Choroid plexus epithelial cell (primary cell): ENCODE measurements at regions not wholly inside any gene's neighbourhood (a gene's known extent, or its start where the extent isn't known, plus 50 kb on each side); places are given as distances from the start of the nearest gene placed in this dataset.

Experiments
- DNase-seq: peaks from one replicate; pipeline ENCODE4 v3.0.0-alpha.2; 2010; ENCODE audit warnings: low read depth
- H3K4me3 ChIP-seq: 2 replicates; pipeline ENCODE4 v1.5.1; 2011; ENCODE audit warnings: low read depth, mild to moderate bottlenecking, control low read depth, low read length, moderate library complexity
- CTCF ChIP-seq: conservative IDR thresholded peaks from 2 replicates; pipeline ENCODE4 v1.5.1; 2011; ENCODE audit warnings: low read depth, mild to moderate bottlenecking, control low read depth, inconsistent platforms, low read length, moderate library complexity

DNA sequence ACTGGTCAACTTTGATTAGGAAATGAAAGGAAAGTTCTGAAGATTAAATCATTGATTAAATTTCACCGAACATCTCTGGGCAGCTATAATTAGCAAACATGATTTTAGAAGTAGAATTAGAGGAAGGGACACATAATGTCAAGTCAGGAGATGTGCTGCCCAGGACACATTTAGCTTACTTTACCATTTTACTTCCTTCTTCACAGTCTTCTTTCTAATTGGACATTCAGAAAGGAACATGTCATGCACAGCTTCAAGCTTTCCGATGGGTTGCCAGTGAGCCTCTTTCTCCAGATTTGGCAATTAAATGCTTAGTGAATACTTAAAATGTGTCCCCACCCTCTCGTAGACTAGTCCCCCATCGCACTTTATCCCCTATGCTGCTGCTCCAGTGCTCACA lies 234.7 kb downstream of the FAM76B start:
- DNase-seq, result no peak
- H3K4me3 ChIP-seq, result no peak overlapping the region
- TF ChIP-seq CTCF, result no peak

DNA sequence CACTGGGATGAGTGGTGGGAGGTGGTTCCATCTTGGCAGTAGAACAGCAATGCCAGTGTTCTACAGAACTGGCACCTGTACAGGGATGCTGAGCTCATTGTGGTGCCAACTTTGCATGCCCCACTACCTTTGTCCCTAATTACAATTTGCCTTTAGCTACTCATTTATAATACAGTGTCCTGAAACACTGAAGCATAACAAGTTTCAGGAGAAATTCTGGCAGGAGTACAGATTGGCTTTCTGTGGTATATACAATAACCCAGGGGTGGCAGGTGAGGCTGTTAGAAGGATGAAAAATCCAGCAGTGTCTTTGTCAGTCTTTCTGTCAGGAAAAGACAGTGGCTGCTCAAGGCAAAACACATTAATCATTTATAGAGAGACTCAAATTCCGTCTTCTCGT lies 240.3 kb downstream of the FAM76B start:
- TF ChIP-seq CTCF, result no peak
- no peak for DNase-seq
- H3K4me3 ChIP-seq, result no peak overlapping the region

DNA sequence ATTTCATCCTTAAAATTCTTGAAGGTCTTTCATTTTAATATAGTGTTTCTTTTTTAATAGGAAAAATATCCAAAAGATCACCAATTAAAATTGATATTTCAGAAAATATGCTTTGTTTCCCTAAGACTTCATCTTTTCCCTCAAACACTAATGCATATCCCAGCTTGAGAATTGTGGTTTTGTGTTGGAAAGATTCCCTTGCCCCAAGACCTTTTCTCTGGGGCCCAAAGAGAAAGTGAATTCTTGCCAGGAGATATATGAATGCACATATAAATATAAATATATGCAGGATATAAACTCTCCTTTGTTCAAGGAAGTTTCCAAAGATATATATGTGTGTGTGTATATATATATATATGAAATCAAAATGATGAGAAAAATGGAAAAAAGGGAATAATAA lies 241.2 kb downstream of the FAM76B start:
- DNase-seq, result no peak
- no peak overlapping the region for H3K4me3 ChIP-seq
- no peak for TF ChIP-seq CTCF

DNA sequence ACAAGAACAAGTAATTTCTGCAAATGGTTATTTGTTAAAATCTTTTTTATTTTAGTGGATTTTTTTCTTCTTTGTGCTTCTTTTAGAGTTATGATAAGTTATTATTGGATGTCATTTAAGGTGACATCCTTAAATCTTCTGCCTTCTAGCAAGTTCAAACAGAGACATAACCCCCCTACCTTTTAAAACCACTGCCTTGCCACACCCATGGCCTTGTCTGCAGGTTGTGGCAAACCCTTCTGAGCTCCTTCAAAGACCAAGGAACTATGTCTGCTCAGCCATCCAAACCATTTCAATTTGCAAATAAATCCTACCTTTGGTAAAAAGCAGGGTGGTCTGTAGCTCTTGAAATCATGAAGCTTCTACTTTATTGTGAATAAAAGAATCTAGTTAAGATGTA lies 241.6 kb downstream of the FAM76B start:
- no peak overlapping the region for H3K4me3 ChIP-seq
- TF ChIP-seq CTCF, result no peak
- DNase-seq, result no peak

- no peak overlapping the region for H3K4me3 ChIP-seq
- DNase-seq, result no peak
Observed at GRCh38 chr11:95547186-95547585, 242.4 kb downstream of the FAM76B start.

DNA sequence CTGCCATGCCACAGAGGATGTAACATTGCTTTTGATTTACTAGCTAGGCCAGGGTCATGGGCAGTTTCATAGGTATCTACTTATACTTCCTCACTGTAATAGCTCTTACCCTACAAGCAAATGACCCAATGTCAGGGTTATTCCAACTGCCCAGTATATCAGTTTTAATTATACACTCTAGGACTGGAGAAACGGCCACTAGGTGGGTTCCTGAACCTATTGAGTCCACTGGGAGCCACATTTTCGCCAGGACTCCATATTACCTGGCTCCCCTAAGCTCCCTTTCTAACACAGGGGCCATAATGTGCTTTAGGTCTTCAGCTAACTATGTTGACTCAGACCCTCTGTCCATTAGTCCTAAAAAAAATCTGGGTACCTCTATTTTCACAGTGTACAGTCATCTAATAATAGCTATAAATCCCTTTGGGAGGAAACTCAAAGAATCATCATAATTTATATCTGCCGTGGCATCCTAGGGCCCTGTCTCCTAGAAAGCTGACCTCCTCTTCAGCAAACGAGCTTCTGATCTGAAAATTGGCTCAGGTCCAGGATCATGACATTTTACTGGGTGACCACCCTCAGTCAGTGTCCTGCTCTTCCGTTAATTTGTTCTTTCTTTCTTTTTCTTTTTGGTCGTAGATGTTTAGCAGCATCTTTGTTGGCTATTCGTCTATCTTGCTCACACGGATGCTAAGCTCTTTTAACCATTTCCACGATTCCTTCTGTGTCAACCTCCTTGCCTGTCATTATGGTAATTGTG lies 244.3 kb downstream of the FAM76B start:
- H3K4me3 ChIP-seq, result no peak overlapping the region
- TF ChIP-seq CTCF, result peak; percentile 34
- no peak for DNase-seq

More at GRCh38 chr11:95547186-95547585, 242.4 kb downstream of the FAM76B start:
- TF ChIP-seq CTCF, result no peak
